Activated CD8-positive, alpha-beta memory T cell treated with anti-CD3 and anti-CD28 coated beads for 24 hours (primary cell): ENCODE measurements at regions not wholly inside any gene's neighbourhood (a gene's known extent, or its start where the extent isn't known, plus 50 kb on each side); places are given as distances from the start of the nearest gene placed in this dataset.

Source experiments
- DNase-seq: peaks from one replicate; pipeline ENCODE4 v3.0.0-alpha.2; 2020

GRCh38 chr20:40589581-40589980, 99.5 kb downstream of the MAFB start:
- DNase-seq = no peak

DNA sequence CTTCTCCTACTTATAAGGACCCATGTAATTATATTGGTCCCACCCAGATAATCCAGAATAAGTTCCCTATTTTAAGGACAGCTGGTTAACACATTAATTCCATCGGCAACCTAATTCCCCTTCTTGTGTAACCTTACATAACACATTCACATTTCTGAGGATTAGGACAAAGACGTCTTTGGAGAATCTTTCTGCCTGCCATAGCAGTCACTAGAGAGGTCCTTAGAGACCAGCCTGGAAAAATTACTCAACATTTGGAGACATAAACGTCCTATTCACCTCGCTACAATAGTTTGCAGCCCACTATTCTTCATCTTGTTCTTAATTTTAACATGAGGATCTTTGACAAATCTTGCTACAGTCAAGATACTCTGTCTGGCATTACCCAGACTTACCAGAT, 100.1 kb downstream of the MAFB start:
- DNase-seq = no peak

DNA sequence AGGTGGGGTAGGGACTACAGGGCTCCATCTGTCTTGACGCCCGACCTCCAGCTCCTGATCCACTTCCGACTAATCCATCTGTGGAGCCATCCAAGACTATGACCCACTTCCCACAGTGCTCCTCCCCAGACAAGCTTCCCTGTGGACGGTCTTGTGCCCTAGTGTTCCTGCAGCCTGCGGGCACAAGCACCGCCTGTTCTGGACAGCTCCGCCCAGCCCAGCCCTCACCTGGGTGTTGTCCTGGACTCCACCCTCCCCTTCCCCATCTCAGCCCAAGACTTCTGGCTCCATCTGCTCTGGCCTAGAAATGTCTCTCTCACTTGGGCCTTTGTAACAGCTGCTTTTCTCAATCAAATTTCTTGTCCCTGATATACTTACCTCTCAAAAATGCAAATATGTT, 102.0 kb downstream of the MAFB start:
- no peak for DNase-seq

DNA sequence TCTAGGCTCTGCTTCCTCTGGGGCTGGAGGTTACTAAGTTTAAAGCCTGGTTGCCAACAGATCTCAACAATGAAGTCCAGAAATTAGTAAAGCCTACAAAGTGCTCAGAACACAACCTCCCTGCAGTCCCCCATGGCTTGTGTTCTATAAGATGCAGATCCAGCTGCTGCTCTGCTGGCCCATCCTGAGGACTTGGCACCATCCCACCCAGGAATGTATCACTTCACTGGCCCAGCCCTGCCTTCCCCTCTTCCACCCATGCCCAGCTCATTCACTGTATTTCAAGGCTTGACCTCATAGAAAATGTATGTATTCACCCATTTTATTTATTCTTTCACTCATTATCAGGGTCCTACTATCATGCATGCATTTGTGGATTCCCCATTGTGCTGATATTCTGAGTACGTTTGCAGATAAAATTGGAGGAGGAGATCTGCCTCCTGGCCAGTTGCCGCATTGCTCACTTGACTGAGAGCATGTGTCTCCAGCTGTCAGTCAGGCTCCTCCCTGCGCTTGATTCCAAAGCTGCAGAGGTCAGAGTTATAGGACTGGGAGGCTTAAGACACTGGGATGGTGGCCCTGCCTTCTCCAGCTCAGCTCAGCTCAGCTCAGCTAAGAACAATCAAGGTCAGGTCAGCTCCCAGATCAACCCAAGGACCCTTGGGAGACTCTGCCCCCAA, 104.8 kb downstream of the MAFB start:
- no peak for DNase-seq

DNA sequence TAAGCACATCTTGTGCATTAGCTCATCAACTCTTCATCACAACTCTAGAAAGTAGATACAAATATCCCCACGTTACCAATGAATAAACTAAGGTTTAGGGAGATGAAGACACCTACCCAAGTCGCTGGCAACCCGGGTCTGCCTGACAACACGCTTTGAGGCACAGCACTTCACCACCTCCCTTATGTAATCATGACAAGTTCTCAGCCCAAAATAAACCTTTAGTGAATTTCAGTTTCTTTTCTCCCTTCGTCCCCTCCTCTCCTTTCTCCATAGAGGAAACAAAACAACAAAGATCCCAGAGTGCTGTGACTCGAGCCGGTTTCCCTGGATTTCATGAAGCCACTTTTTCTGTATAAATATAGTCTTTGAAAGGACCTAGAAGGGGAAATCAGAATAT, 105.4 kb downstream of the MAFB start:
- DNase-seq = no peak

DNA sequence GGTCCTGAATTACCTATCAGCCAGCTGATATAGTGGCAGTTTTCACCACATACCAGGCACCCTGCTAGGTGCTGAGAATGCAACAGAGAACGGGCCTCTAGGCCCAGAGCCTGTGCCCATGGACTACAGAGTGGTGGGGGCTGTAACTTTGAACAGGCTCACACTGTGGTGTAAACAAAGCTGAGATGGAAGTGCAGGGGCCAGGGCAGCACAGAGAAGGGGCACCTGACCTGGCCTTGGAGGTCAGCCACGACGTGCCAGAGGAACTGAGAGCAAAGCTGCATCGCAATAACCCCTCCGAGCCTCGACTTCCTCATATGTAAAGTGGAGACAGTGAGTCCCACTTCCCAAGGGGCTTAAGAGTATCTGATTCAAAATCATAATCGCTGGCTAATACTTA, 105.8 kb downstream of the MAFB start:
- no peak for DNase-seq

- DNase-seq = no peak
These were observed 106.5 kb downstream of the MAFB start for GRCh38 chr20:40582531-40582930.

- no peak for DNase-seq
These were observed 109.3 kb downstream of the MAFB start for GRCh38 chr20:40579701-40580100.

GRCh38 chr20:40578961-40579360, 110.1 kb downstream of the MAFB start:
- DNase-seq = no peak

GRCh38 chr20:40575851-40576250, 113.2 kb downstream of the MAFB start:
- DNase-seq = no peak

GRCh38 chr20:40572251-40572650, 116.8 kb downstream of the MAFB start:
- no peak for DNase-seq

DNA sequence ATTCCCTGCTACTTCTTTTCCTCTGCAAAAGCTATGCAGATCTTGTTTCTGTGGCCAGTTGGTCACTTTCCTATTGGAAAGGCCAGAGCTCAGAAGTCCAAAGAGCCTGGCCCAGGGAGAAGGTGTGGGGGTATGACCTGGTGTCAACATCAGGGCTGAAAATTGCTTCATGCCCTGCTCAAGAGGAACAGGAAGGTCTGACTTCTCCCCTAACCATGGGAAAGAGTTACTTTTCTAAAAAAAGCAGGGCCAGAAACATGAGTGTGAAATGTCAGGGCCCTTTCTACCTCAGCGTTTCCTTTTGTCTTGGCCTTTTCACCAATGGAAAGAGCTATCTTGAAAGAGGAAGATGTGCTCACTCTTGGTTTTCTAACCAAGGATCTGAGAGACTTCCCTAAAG, 117.4 kb downstream of the MAFB start:
- no peak for DNase-seq

DNA sequence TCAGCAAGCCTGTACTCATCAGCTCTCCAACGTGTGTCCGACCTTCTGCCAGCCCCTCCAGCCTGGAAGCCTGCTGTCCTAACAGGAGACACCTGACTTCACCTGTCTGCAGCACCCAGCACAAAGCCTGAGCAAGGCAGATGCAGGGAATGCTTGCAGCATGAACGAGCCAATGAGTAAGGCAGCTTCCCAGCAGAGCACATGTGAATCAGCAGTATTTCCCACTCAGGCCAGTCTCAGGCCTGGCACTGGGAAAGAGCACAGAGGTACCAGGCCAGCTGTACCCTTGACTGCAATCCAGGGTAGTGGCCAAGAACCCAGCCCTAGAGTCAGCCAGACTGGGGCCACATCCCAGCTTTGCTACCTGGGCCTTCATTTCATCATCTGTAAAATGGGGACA, 120.8 kb downstream of the MAFB start:
- no peak for DNase-seq

DNA sequence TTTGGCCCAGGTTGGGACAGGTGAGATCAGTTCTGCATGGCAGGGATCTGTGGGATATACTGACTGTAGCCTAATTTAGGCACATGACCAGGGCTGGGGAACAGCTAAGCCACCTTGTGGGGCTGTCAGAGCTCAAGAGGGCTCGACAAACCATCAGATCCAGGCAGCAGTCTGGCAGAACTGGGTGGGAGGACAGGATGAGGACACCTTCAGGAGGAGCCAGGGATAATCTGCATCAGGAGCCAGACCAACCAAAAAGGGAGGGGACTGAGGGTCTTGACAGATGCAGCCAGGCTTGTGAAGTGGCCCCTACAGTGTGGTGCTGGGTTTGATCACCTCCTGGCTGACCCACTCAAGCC, 123.4 kb downstream of the MAFB start:
- DNase-seq = no peak

GRCh38 chr20:40565001-40565681, 123.9 kb downstream of the MAFB start:
- no peak for DNase-seq

DNA sequence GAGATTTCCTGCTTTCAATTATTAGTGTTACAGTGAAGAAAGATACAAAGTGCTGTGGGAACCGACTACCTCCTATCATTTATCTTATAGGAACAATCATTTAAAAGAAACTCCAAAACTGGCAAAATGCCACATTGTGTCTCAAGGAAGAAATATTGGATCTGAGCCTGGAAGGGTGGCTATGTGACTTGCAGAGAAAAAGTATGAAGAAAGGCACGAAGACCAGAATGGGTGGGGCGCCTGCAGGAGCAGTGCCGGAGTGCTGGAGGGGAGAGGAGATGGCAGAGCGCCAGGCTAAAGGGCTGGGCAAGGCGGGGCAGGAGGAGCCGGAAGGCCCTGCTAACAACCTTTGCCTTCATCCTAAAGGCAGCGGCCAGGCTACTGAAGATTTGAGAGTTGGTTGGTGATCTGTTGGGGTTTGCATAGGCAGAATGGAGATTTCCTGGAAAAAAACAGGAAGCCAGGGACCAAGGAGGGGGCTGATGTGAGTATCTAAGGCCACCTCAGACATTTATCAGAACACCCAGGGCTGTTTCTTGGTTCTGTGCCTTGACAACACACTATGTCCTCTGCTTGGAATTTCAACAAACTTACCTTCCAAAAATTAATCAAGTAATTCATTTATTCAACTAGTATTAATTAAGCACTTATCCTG, 125.6 kb downstream of the MAFB start:
- no peak for DNase-seq

DNA sequence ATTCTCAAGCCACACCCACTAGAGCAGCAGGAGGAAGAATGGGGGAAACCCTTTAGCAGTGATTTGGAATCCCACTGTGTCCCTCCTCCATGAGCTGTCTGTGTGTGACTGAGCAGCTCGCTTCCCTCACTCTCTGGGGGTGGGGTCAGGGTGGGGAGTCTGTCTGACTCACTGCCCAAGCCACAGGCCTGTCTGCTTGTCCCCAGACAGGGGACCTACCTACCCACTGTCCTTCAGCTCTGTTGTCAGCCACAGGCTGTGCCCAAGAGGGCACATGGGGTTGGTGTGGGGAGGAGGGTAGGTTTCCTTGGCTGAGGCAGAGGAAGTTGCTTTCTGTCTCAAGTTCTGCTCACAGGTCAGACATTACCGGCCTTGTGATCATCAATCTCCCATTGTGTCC, 127.0 kb downstream of the MAFB start:
- DNase-seq = no peak

DNA sequence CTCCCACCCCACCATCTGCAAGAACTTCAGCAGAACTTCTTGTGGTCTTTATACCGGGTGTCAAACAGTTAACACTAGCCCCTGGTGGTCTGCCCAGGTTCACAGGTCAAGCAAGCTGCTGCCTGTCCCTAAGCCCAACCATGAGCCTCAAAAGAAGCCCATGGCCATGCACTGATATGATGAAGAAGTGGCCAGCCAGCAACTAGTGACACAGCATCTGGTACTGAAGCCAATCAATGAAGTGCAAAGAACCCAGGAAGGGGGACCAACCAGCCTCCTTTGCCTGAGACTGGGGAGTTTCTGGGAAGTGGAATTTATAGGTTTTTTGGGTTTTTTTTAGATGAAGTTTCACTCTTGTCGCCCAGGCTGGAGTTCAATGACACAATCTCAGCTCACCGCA, 127.8 kb downstream of the MAFB start:
- DNase-seq = no peak

GRCh38 chr20:40558212-40558611, 130.8 kb downstream of the MAFB start:
- no peak for DNase-seq

DNA sequence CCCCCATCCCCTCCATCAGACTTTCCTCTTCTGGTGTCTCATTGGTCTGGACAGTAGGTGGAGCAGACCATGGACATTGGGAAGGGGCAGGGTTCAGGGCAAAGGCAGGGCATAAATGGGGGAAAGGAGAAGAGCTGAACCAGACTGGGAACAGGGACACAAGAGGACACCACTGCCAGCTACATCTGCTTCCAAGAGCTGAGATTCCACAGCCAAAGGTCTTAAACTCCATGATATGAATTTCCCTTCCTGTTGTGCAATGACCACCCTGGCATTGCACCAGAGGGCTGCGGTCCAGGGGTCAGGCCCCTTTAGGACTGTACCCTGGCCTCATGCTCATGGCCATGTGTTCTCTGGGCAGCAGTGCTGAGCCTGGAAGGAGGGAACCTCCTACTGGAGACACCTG, 137.9 kb downstream of the MAFB start:
- DNase-seq = no peak

GRCh38 chr20:40547483-40548091, 141.4 kb downstream of the MAFB start:
- DNase-seq = no peak

GRCh38 chr20:40545478-40545877, 143.6 kb downstream of the MAFB start:
- DNase-seq = no peak

DNA sequence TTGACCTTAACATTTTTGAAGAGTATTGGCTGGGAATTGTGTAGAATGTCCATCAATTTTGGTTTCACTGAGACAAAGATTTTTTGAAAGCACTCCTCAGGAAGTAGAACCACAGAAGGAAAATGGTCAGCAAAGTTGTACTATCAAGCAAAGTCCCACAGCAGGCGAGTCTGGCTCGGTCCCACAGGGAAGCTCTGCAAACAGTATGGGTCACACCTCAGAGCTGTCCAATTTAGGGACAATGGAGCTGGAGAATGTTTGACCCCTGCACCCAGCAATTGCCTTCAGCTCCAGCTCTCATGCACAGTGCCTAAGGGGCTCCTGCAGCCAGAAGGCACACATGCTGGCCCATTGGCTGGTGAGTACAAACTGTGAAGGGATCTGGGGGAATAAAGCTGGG, 147.0 kb downstream of the MAFB start:
- no peak for DNase-seq

DNA sequence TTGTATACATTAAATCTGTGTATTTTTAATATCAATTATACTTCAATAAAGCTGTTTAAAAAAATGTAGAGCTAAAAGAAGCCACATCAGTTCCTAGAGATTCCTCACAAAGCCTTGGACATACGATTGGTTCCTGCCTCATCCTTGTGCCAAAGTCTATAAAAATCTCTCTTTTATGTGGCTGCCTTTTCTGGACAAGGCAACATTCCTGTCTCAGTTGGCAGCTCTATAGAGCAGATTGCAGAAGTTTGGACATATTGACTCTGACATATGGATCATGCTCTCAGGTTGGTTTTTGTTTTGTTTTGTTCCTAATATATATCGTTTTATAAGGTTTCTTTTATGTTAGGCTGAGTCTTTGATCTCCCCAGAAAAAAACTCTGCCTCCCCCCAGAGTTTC, 148.9 kb downstream of the MAFB start:
- no peak for DNase-seq
